ENCODE measurements at regions not wholly inside any gene's neighbourhood (a gene's known extent, or its start where the extent isn't known, plus 50 kb on each side); places are given as distances from the start of the nearest gene placed in this dataset.

GRCh38 chr10:3693022-3693697 is 91.8 kb downstream of the KLF6 start:
- ChIA-PET CTCF (no interaction called here), POLR2A (ENCODE audit: low non-redundant PET) (no interaction called here)
- no peak for TF ChIP-seq CTCF (conservative IDR thresholded peaks at IDR 0.05; ENCODE audit: low read depth)
- DNase-seq (ENCODE audit: low spot score), result no peak
- H3K27ac ChIP-seq, result no peak overlapping the region

GRCh38 chr10:3692387-3692999 is 92.5 kb downstream of the KLF6 start:
- POLR2A ChIA-PET (ENCODE audit: low non-redundant PET), result no interaction called here
- TF ChIP-seq CTCF (conservative IDR thresholded peaks at IDR 0.05; ENCODE audit: low read depth), result no peak
- CTCF ChIA-PET, result interaction anchor here (0.6 kb wide), 1 partner anchor 495 kb away, joined by 5 read pairs; no protein-coding TSS in a partner anchor
- DNase-seq (ENCODE audit: low spot score), result no peak
- no peak overlapping the region for H3K27ac ChIP-seq

- POLR2A ChIA-PET (ENCODE audit: low non-redundant PET), result no interaction called here
- CTCF ChIA-PET, result no interaction called here
- TF ChIP-seq CTCF (conservative IDR thresholded peaks at IDR 0.05; ENCODE audit: low read depth), result no peak
- no peak overlapping the region for H3K27ac ChIP-seq
- no peak for DNase-seq (ENCODE audit: low spot score)
Measured at GRCh38 chr10:3691482-3691881, 93.5 kb downstream of the KLF6 start.

- TF ChIP-seq CTCF (conservative IDR thresholded peaks at IDR 0.05; ENCODE audit: low read depth), result no peak
- ChIA-PET CTCF (interaction anchor here (0.6 to 0.7 kb wide), 2 partner anchors 384 to 1060 kb away, joined by 3 to 4 read pairs; no protein-coding TSS in a partner anchor), POLR2A (ENCODE audit: low non-redundant PET) (no interaction called here)
- peak; percentile 35 for DNase-seq (ENCODE audit: low spot score)
- no peak overlapping the region for H3K27ac ChIP-seq
Measured at GRCh38 chr10:3689871-3690510, 95.0 kb downstream of the KLF6 start.

GRCh38 chr10:3687510-3688081 is 97.4 kb downstream of the KLF6 start:
- no peak for TF ChIP-seq CTCF (conservative IDR thresholded peaks at IDR 0.05; ENCODE audit: low read depth)
- DNase-seq (ENCODE audit: low spot score), result no peak
- H3K27ac ChIP-seq, result no peak overlapping the region
- ChIA-PET CTCF (no interaction called here), POLR2A (ENCODE audit: low non-redundant PET) (no interaction called here)

- no peak for DNase-seq (ENCODE audit: low spot score)
- no peak overlapping the region for H3K27ac ChIP-seq
- no peak for TF ChIP-seq CTCF (conservative IDR thresholded peaks at IDR 0.05; ENCODE audit: low read depth)
- POLR2A ChIA-PET (ENCODE audit: low non-redundant PET), result no interaction called here
- CTCF ChIA-PET, result no interaction called here
Measured at GRCh38 chr10:3685384-3685783, 99.6 kb downstream of the KLF6 start.
